Stimulated activated naive B cell treated with anti-CD40 and anti-IgM and Interleukin-4, amounts not matched to agents 10 μg/mL and 1 μg/mL and 100 μg/mL, for 72 hours (primary cell): ENCODE measurements at regions not wholly inside any gene's neighbourhood (a gene's known extent, or its start where the extent isn't known, plus 50 kb on each side); places are given as distances from the start of the nearest gene placed in this dataset.
A peak's percentile ranks its signal among the peaks of the same experiment; 100 is the strongest.
"Not testable (repeated sequence)": the region's sequence is repeated elsewhere in the genome, so short reads cannot be mapped to it uniquely, and the experiment has no call there.

Experiments used
- ATAC-seq, 2 donors: fragments of 150-1000 bp; cut with Tn5 transposase; replicated peaks; 2 replicates each; pipeline ENCODE4 v1.10.0; 2021; ENCODE audit warnings: moderate library complexity in 1 of 2
- DNase-seq: peaks from one replicate; pipeline ENCODE4 v3.0.0; 2021
- H3K27ac Mint-ChIP-seq: one replicate; pipeline ENCODE4 v1.8.0; 2022; ENCODE audit warnings: mild to moderate bottlenecking, mixed read lengths
- H3K27me3 Mint-ChIP-seq, 2 donors: one replicate each; pipeline ENCODE4 v1.8.0; 2022; ENCODE audit warnings: mixed read lengths in 2 of 2
- H3K36me3 Mint-ChIP-seq, 2 donors: one replicate each; pipeline ENCODE4 v1.8.0; 2022; ENCODE audit warnings: mixed read lengths in 2 of 2, mild to moderate bottlenecking in 1 of 2
- H3K4me1 Mint-ChIP-seq, 2 donors: one replicate each; pipeline ENCODE4 v1.8.0; 2022; ENCODE audit warnings: mixed read lengths in 2 of 2, mild to moderate bottlenecking in 1 of 2
- H3K4me3 Mint-ChIP-seq, 2 donors: one replicate each; pipeline ENCODE4 v1.8.0; 2022; ENCODE audit warnings: mild to moderate bottlenecking in 2 of 2, mixed read lengths in 2 of 2, moderate library complexity in 1 of 2
- H3K9me3 Mint-ChIP-seq, 2 donors: one replicate each; pipeline ENCODE4 v1.8.0; 2022; ENCODE audit warnings: mixed read lengths in 2 of 2, mild to moderate bottlenecking in 1 of 2

DNA sequence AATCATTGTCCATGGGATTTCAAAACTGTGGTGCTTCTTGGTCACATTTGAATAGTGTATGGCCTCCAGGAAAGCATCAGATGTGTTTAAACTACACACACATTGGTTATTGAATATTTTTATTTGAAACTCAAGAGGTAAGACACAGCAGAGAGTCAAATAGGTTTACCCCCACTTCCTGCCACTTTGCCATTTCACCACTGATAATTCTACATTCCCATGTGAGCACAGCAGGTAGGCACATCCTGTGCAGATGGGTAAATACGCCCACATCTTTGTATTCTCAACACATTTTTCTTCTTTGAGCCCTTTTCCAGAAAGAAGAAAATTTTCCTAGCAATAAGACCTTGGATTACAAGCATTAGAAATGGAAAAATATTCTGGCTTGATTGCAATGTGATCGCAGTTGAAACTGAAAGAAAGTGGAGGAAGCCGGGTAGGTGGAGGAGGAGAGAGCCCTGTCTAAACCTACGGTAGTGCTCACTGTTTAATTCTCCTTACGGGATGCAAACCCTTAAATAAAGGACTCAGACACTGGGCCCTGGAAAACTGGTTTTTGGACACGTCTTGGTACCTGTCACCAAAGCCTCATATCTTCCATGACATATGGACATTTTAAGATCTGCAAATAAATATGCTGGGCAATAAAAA, 167.7 kb downstream of the COG6 start:
- DNase-seq (no peak), ATAC-seq (no peak)
- Mint-ChIP-seq H3K4me3 (no peak overlapping the region), H3K27ac (no peak overlapping the region), H3K36me3 (peaks cover 0 to under 1% of the 10 kb centered on the region in 2 donors), H3K9me3 (peaks cover 0 to under 1% of the 10 kb centered on the region in 2 donors), H3K27me3 (peaks cover 3 to 4% of the 10 kb centered on the region in 2 donors), H3K4me1 (peaks cover 5 to 11% of the 10 kb centered on the region in 2 donors)

DNA sequence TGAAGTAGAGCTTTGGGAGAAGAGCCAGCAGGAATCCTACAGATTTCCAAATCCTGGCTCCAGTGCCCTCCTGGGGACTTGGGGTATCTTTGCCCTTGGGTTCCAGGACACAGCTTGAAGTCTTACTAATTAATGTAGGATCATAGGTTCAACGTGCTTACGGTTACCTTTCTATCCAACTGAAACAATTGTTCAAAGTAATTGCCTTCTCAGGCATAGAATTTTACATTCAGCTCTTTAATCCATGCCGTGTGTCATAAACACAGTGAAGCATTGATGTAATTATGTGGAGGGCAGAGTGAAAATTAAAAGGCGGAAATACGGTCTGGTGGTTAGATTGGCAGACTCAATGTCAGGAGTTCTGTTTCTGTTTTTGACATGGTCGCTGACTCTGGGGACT, 170.4 kb downstream of the COG6 start:
- H3K4me3 Mint-ChIP-seq: no peak overlapping the region
- peaks cover 8 to 16% of the 10 kb centered on the region in 2 donors for H3K27me3 Mint-ChIP-seq
- peaks cover 0 to 3% of the 10 kb centered on the region in 2 donors for H3K36me3 Mint-ChIP-seq
- no peak overlapping the region for H3K27ac Mint-ChIP-seq
- peaks cover 5 to 11% of the 10 kb centered on the region in 2 donors for H3K4me1 Mint-ChIP-seq
- no peak for DNase-seq
- no peak for ATAC-seq
- H3K9me3 Mint-ChIP-seq: peaks cover 3 to 5% of the 10 kb centered on the region in 2 donors

DNA sequence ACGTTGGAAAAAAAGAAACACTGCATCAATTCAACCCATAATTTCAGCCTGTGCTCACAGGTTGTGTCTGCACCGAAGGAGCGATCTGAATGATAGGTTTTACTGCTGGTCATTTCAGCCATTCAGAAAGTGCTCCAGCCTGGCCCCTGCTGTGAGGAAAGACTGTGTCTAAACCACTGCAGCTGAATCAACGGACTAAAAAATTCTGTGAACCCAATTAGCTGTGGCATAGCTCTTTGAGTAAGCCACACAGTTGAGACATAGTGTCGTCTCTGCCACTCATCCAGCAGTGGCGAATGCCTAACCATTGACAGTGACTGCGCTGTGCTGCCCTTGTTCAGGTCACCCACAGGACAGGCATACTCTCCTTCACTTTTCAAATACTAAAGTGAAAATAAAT, 179.8 kb downstream of the COG6 start:
- Mint-ChIP-seq H3K9me3 (no peaks in the 10 kb centered on the region), H3K27ac (no peak overlapping the region), H3K4me3 (no peak overlapping the region), H3K36me3 (no peaks in the 10 kb centered on the region), H3K27me3 (peaks cover 20 to 27% of the 10 kb centered on the region in 2 donors), H3K4me1 (no peaks in the 10 kb centered on the region)
- DNase-seq (no peak), ATAC-seq (no peak)

DNA sequence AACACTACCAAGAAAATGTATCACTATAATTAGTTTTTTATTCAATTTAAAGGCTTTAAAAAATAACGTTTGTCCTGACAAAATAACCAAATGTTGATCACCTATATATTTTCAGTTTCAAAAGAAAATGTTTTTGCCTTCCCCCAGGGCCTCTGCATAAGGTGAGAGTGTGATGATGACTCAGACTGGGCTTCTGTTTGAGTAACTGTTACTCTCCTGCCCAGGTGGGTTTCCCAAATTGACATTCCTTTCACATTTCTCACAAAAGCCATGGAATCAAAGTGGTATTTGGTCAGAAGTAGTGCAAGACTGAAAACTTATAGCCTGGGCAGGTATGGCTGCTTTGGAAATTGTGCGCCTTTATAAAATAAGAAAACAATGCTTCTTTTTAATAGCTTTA, 180.6 kb downstream of the COG6 start:
- DNase-seq (no peak), ATAC-seq (no peak)
- H3K27me3 Mint-ChIP-seq: peaks cover 21 to 26% of the 10 kb centered on the region in 2 donors
- H3K36me3 Mint-ChIP-seq: no peaks in the 10 kb centered on the region
- H3K4me1 Mint-ChIP-seq: no peaks in the 10 kb centered on the region
- no peaks in the 10 kb centered on the region for H3K9me3 Mint-ChIP-seq
- H3K4me3 Mint-ChIP-seq: no peak overlapping the region
- H3K27ac Mint-ChIP-seq: no peak overlapping the region

DNA sequence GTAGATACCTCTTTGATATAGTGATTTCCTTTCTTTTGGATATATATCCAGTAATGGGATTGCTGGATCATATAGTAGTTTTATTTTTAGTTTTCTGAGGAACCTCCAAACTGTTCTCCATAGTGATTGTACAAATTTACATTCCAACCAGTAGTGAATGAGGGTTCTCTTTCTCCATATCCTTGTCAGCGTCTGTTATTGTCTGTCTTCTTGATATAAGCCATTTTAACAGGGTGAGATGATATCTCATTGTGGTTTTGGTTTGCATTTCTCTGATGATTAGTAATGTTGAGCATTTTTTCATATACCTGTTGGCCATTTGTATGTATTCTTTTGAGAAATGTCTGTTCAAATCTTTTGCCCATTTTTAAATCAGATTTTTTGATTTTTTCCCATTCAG, 182.4 kb downstream of the COG6 start:
- H3K4me3 Mint-ChIP-seq, H3K4me1 Mint-ChIP-seq, H3K9me3 Mint-ChIP-seq, DNase-seq, H3K36me3 Mint-ChIP-seq, H3K27ac Mint-ChIP-seq, ATAC-seq: not testable (repeated sequence)
- H3K27me3 Mint-ChIP-seq: peaks cover 21 to 26% of the 10 kb centered on the region in 2 donors

DNA sequence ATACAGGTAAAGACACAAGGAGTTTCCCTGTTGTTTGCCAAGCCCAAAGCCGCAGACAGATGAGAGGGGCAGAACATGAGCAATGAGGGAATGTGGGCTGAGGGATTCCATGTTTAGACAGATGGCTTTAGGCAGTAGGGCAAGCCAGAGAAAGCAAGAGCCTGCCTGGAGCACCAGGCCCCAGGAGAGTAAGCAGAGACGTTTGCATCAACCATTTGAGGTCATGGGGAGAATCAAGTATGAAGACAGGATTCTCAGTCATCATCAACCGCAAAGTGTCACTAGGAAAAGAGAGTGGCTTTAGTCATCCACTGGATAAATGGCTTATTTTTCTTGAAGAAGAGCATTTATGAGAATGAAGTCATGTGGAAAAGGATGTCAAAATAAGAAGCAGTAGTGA, 184.7 kb downstream of the COG6 start:
- H3K9me3 Mint-ChIP-seq: no peaks in the 10 kb centered on the region
- DNase-seq (no peak), ATAC-seq (no peak)
- H3K4me1 Mint-ChIP-seq: no peaks in the 10 kb centered on the region
- no peaks in the 10 kb centered on the region for H3K36me3 Mint-ChIP-seq
- peaks cover 12 to 13% of the 10 kb centered on the region in 2 donors for H3K27me3 Mint-ChIP-seq
- H3K27ac Mint-ChIP-seq: no peak overlapping the region
- no peak overlapping the region for H3K4me3 Mint-ChIP-seq

DNA sequence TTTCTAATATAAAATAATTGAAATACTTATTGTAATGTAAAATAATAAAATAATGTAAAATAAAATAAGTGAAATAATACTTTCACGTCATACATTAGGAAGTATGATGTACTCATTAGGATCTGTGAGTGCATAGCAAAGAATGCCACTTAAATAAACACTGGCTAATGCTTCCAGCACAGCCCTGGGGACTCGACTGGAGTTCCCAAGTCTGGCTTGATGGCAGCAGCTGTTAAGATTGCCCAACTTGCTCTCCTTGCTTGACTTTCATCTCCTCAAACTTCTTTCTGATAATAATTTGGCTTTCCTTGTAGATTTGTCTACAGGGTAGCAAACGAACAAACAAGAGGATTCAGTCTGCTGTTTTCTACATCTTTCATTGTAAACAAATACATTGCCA, 191.9 kb downstream of the COG6 start:
- DNase-seq (no peak), ATAC-seq (no peak)
- Mint-ChIP-seq H3K4me3 (no peak overlapping the region), H3K4me1 (no peaks in the 10 kb centered on the region), H3K27me3 (peaks cover 12 to 16% of the 10 kb centered on the region in 2 donors), H3K9me3 (peaks cover 5 to 10% of the 10 kb centered on the region in 2 donors), H3K36me3 (no peaks in the 10 kb centered on the region), H3K27ac (no peak overlapping the region)

DNA sequence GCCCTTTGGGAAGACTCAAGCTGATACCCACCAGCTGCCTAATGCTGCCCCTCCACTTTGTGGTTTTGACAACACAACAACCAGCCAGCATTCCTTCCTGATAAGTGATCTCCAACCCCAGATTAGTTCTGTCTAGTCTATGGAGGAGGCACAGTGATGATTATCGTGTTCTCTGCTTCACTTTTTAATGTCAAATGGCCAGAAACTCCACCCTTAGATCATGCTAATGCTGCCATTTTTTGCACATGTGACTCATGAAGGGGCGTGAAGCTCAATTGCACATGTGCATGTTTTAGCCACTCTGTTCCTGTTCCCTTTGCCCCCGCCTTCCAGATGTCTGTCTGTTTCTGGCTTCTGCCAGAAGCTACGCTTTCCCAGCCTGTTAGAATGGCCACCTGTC, 199.8 kb downstream of the COG6 start:
- Mint-ChIP-seq H3K4me1 (no peaks in the 10 kb centered on the region), H3K4me3 (no peak overlapping the region), H3K27me3 (peaks cover 31 to 37% of the 10 kb centered on the region in 2 donors), H3K36me3 (peaks cover 6 to 10% of the 10 kb centered on the region in 2 donors), H3K9me3 (peaks cover 13 to 21% of the 10 kb centered on the region in 2 donors), H3K27ac (no peak overlapping the region)
- DNase-seq (no peak), ATAC-seq (no peak)

DNA sequence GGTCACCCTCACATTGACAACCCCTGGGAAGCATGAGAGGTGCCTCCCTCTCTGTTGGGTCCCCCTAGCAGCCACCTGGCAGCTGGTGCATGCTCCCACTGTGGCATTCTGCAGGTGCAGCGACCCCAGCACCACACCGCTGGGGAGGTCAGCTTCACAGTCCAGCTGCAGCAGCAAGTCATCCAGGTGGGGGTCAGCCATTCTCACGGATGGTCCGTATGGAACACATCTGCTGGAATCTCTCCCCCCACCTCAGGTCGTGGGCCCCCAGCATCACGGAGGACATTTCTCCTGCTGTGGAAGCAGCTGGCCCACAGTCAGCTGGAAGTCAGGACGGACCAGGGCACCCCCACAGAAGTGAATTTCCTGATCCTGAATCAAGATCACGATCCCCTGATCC, 201.3 kb downstream of the COG6 start:
- no peak overlapping the region for H3K4me3 Mint-ChIP-seq
- ATAC-seq (no peak), DNase-seq (no peak)
- peaks cover 31 to 34% of the 10 kb centered on the region in 2 donors for H3K27me3 Mint-ChIP-seq
- H3K36me3 Mint-ChIP-seq: peaks cover 6 to 10% of the 10 kb centered on the region in 2 donors
- peaks cover 8 to 17% of the 10 kb centered on the region in 2 donors for H3K9me3 Mint-ChIP-seq
- no peak overlapping the region for H3K27ac Mint-ChIP-seq
- no peaks in the 10 kb centered on the region for H3K4me1 Mint-ChIP-seq

DNA sequence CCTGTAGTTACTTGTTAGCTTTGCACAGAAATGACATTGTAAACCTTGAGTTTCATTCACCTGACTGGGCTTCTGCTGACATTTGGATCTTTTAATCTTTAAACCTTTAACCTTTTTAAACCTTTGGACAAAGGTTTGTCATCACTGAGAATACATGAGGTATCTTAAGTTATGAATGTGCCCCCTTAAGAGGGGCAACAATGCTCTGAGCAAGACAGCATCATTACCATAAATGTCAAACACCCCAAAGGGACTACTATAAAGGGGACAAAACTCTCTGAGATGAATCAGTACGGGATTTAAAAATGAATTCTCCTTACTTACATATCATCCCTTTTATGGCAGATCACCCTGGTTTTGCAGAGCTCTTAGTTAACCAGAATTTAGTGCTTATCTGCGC, 203.3 kb downstream of the COG6 start:
- Mint-ChIP-seq H3K36me3 (peaks cover 0 to 3% of the 10 kb centered on the region in 2 donors), H3K4me1 (no peaks in the 10 kb centered on the region), H3K27me3 (peaks cover 20 to 22% of the 10 kb centered on the region in 2 donors), H3K4me3 (no peak overlapping the region), H3K9me3 (peaks cover 3 to 4% of the 10 kb centered on the region in 2 donors), H3K27ac (no peak overlapping the region)
- no peak for DNase-seq
- peak in 1 of 2 donors; percentile 21 for ATAC-seq

DNA sequence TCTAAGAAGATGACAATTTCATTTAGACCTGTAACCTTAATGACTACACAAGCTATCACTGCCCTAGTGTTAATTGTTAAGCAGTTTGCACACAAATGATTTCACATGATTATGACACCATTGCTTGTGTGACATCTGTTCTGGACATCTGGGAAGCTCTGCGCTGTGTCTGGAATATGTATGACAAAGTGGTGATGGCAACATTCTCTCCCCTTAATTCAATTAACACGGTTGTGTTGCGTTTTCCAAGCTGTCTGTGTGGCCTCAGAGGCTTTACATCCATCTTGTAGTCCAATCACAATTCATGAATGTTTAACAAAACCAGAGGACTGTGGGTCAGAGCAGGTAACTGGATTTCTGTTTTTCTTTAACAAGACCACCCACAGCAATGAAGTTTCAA, 204.4 kb downstream of the COG6 start:
- no peaks in the 10 kb centered on the region for H3K9me3 Mint-ChIP-seq
- H3K4me1 Mint-ChIP-seq: no peaks in the 10 kb centered on the region
- no peaks in the 10 kb centered on the region for H3K36me3 Mint-ChIP-seq
- ATAC-seq (no peak), DNase-seq (no peak)
- H3K27me3 Mint-ChIP-seq: peaks cover 14 to 17% of the 10 kb centered on the region in 2 donors
- no peak overlapping the region for H3K27ac Mint-ChIP-seq
- H3K4me3 Mint-ChIP-seq: no peak overlapping the region

DNA sequence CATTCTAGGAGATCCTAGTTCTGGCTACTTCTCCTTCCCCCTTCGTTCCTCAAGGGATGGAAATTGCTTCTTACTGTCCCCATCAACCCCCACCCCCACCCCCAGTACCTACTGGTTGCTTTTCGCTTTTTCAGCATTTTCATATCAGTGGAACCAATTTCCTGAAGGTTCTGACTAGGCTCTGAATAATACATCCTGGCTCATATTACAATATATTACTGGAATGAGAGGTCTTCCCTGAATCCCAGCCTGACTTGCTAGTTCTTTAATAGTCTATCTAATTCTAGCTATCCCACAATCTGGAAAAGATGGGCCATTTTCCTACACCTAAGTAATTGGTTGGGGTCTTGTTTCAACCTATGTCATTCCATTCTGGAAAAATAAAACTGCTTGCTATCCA, 207.4 kb downstream of the COG6 start:
- ATAC-seq (no peak), DNase-seq (no peak)
- H3K4me3 Mint-ChIP-seq: no peak overlapping the region
- peaks cover 17 to 18% of the 10 kb centered on the region in 2 donors for H3K27me3 Mint-ChIP-seq
- no peaks in the 10 kb centered on the region for H3K4me1 Mint-ChIP-seq
- H3K36me3 Mint-ChIP-seq: no peaks in the 10 kb centered on the region
- no peak overlapping the region for H3K27ac Mint-ChIP-seq
- H3K9me3 Mint-ChIP-seq: no peaks in the 10 kb centered on the region

DNA sequence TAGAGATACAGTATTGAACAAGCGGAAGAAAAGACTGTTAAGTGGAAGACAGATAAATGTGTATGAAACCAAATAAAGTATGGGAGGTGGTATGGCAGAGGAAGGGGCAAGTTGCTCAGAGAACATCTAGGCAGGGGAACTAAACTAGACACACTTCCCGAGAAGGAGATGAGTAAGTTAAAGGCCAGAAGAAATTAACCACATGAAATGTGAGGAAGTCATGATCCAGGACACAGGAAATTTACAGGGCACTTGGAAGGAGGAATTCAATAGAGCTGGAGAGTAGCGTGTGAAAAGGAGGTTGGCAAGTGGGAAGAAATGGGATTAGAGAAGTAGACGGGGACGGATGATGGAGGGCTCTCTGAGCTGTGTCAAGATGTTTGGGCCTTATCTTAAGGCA, 208.8 kb downstream of the COG6 start:
- Mint-ChIP-seq H3K9me3 (no peaks in the 10 kb centered on the region), H3K27me3 (peaks cover 23 to 25% of the 10 kb centered on the region in 2 donors), H3K4me3 (no peak overlapping the region), H3K27ac (no peak overlapping the region), H3K4me1 (no peaks in the 10 kb centered on the region), H3K36me3 (no peaks in the 10 kb centered on the region)
- ATAC-seq (no peak), DNase-seq (no peak)

DNA sequence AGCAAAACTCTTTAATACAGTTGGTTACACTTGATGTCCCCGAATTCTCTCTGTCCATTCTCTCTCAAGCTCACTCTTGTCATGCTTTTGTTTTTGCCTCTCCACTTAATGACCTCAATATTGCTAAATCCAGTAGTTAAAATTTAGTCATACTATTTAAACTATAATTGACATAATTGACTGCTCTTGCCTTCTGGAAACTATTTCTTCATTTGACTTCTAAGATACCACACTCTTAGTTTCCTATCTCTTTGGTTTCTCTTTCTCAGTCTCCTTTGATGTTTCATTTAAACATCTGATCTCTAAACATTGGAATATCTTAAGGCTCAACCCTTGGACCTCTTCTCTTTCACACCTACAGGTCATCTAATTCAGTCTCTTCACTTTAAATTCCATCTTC, 211.3 kb downstream of the COG6 start:
- no peaks in the 10 kb centered on the region for H3K4me1 Mint-ChIP-seq
- H3K9me3 Mint-ChIP-seq: no peaks in the 10 kb centered on the region
- H3K27ac Mint-ChIP-seq: no peak overlapping the region
- DNase-seq (no peak), ATAC-seq (no peak)
- no peak overlapping the region for H3K4me3 Mint-ChIP-seq
- H3K27me3 Mint-ChIP-seq: peaks cover 16% of the 10 kb centered on the region in 2 donors
- no peaks in the 10 kb centered on the region for H3K36me3 Mint-ChIP-seq

DNA sequence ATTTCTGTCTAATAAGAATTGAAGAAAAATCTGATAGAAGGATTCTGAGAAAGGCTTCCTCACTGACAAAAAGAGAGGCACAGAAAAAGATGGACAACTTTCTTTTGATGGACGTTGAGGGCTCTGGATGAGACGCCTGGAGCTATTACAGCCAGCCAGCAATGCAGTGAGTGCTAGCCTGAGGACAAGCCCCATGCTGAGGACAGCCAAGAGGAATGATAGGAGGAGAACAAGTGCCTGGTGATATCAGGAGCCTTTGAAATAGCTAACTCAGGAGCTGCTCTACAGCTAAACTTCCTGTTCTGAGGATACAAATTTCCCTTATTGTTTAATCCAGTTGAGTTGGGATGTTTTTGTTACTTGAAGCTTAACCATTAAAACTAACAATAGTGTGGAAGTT, 212.3 kb downstream of the COG6 start:
- Mint-ChIP-seq H3K4me3 (no peak overlapping the region), H3K4me1 (no peaks in the 10 kb centered on the region), H3K36me3 (no peaks in the 10 kb centered on the region), H3K27ac (no peak overlapping the region), H3K27me3 (peaks cover 16% of the 10 kb centered on the region in 2 donors), H3K9me3 (no peaks in the 10 kb centered on the region)
- DNase-seq: no peak
- no peak for ATAC-seq
